ENCODE measurements at regions not wholly inside any gene's neighbourhood (a gene's known extent, or its start where the extent isn't known, plus 50 kb on each side); places are given as distances from the start of the nearest gene placed in this dataset.

- no peak for DNase-seq
These were observed 51.5 kb upstream of the NOTCH1 start for GRCh38 chr9:136597141-136597885.

- DNase-seq: no peak
These were observed 50.8 kb upstream of the NOTCH1 start for GRCh38 chr9:136596630-136597031.

- no peak for DNase-seq
These were observed 50.4 kb upstream of the NOTCH1 start for GRCh38 chr9:136596217-136596616.

GRCh38 chr9:136595245-136596153, 49.7 kb upstream of the NOTCH1 start:
- no peak for DNase-seq
